SK-N-MC (cell line): ENCODE measurements at regions not wholly inside any gene's neighbourhood (a gene's known extent, or its start where the extent isn't known, plus 50 kb on each side); places are given as distances from the start of the nearest gene placed in this dataset.

Source experiments
- EZH2 ChIP-seq: fragments of 200-600 bp; sonication (generic); IDR thresholded peaks from one replicate; pipeline ENCODE4 v1.6.1; 2017; ENCODE audit warnings: antibody characterized with exemption
- FOXP2 ChIP-seq: optimal IDR thresholded peaks from 2 replicates; pipeline ENCODE3; 2011; ENCODE audit warnings: mild to moderate bottlenecking, moderate library complexity; ENCODE audit not compliant: insufficient read depth; ENCODE audit errors: extremely low read length, control extremely low read depth
- POLR2AphosphoS5 ChIP-seq: IDR thresholded peaks from 2 replicates; pipeline ENCODE4 v1.6.1; 2012; ENCODE audit warnings: mild to moderate bottlenecking, low read depth, low read length, borderline replicate concordance

- no peak for TF ChIP-seq EZH2
- TF ChIP-seq POLR2AphosphoS5: no peak
- no peak for TF ChIP-seq FOXP2
Observed at GRCh38 chr9:82512728-82513127, 524.2 kb downstream of the SPATA31D1 start.
